G401 (cell line): ENCODE measurements at regions not wholly inside any gene's neighbourhood (a gene's known extent, or its start where the extent isn't known, plus 50 kb on each side); places are given as distances from the start of the nearest gene placed in this dataset.
"Not testable (repeated sequence)": the region's sequence is repeated elsewhere in the genome, so short reads cannot be mapped to it uniquely, and the experiment has no call there.

Experiments
- DNase-seq: peaks from one replicate; pipeline ENCODE4 v3.0.0-alpha.2; 2015; ENCODE audit warnings: low spot score
- in situ Hi-C: cut with HindIII; loops from 2 replicates; pipeline ENCODE4 v1.10.0; 2016; ENCODE audit warnings: low sequenced_read_pairs, mixed read lengths

GRCh38 chr7:9029681-9030530, 596.5 kb downstream of the NXPH1 start:
- in situ Hi-C loops, result no loop called here
- no peak for DNase-seq

DNA sequence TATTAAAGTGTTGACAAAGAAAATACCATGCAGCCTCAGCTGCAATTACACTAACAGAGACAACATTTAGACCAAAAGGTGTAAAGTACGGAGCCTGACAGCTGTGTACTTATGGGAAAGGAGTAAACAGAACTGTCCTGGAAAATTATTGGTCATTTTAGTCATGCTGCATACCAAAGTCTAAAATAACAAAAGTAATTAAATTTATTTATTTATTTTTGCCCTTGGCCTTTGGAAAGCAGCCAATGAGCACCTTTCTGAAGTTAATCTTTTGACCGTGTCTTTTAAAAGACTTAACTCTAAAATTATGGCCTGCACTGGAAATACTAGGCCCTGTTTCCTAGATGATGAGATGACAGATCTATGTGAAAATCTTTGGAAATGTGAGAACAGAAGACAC, 597.6 kb downstream of the NXPH1 start:
- DNase-seq, result no peak
- in situ Hi-C loops, result no loop called here

GRCh38 chr7:9031386-9031785, 598.0 kb downstream of the NXPH1 start:
- DNase-seq, result no peak
- in situ Hi-C loops, result no loop called here

- no peak for DNase-seq
- in situ Hi-C loops, result no loop called here
Observed at GRCh38 chr7:9036080-9036479, 602.7 kb downstream of the NXPH1 start.

GRCh38 chr7:9071160-9071762, 637.9 kb downstream of the NXPH1 start:
- in situ Hi-C loops, result no loop called here
- no peak for DNase-seq

DNA sequence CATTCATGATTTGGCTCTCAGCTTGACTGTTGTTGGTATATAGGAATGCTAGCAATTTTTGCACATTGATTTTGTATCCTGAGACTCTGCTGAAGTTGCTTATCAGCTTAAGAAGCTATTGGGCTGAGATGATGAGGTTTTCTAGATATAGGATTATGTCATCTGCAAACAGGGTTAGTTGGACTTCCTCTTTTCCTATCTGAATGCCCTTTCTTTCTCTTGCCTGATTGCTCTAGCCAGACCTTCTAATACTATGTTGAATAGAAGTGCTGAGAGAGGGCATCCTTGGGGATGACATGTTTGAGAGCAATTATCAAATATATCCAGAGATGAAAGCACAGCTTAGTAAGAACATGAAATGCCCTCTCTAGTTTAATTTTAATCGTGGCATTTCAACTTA, 642.4 kb downstream of the NXPH1 start:
- DNase-seq, in situ Hi-C loops: not testable (repeated sequence)

- in situ Hi-C loops, result no loop called here
- DNase-seq, result no peak
Observed at GRCh38 chr7:9082203-9082602, 648.8 kb downstream of the NXPH1 start.

GRCh38 chr7:9083837-9084236, 650.4 kb downstream of the NXPH1 start:
- DNase-seq, result no peak
- in situ Hi-C loops, result no loop called here

DNA sequence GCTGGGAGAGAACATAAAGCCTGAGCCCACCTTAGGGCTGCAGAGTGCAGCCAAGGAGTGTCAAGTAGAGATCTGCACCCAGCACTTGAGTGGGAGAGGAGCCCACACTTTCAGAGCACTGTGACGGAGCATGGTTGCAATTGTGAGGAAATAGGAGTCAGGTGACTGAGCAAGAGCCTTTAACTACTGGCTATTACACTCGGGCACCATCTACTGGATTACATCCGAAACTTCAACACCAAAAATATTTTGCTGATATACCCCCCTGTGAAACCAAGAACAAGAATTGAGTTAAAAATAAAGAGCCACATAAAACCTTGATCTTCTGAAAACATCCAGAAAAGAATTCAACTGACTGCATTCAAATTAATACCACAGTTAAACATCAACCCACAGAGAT, 657.9 kb downstream of the NXPH1 start:
- in situ Hi-C loops, result no loop called here

GRCh38 chr7:9097565-9098060, 664.2 kb downstream of the NXPH1 start:
- no peak for DNase-seq
- in situ Hi-C loops, result no loop called here

More for the DNA sequence above, 657.9 kb downstream of the NXPH1 start:
- no peak for DNase-seq

DNA sequence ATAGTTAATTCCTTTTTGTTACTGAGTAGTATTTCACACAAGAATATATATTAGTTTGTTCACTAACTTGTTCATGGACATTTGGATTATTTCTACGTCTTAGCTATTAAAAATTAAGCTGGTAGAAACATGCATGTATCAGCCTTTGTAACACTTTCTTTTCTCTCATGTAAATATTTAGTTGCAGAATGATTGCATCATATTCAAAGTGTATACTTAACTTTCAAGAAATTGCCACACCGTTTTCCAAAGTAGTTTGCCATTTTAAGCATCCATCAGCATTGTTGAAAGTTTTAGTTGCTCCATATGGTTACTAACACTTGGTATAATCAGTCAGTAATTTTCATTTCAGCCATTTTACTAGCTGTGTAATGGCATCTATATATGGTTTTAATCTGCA, 666.9 kb downstream of the NXPH1 start:
- DNase-seq, result no peak
- in situ Hi-C loops, result no loop called here

DNA sequence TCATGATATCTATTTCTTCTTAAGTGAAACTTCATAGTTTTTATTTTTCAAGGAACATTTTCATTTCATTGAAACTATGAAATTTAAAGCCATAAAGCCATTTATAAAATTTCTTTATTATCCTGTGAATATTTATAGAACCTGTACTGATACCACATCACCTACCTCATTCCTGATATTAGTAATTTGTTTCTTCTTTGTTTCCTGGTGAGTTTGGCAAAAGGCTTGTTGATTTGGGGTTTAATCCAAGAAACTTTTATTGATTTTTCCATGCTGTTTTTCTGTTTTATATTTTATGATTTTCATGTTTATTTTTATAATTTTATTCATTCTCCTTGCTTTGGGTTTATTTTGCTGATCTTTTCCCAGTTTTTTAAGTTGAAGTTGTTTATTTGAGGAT, 669.4 kb downstream of the NXPH1 start:
- DNase-seq, result no peak
- in situ Hi-C loops, result no loop called here

- no peak for DNase-seq
- in situ Hi-C loops, result no loop called here
Observed at GRCh38 chr7:9106747-9107146, 673.3 kb downstream of the NXPH1 start.

GRCh38 chr7:9120331-9120730, 686.9 kb downstream of the NXPH1 start:
- no peak for DNase-seq
- in situ Hi-C loops, result no loop called here

DNA sequence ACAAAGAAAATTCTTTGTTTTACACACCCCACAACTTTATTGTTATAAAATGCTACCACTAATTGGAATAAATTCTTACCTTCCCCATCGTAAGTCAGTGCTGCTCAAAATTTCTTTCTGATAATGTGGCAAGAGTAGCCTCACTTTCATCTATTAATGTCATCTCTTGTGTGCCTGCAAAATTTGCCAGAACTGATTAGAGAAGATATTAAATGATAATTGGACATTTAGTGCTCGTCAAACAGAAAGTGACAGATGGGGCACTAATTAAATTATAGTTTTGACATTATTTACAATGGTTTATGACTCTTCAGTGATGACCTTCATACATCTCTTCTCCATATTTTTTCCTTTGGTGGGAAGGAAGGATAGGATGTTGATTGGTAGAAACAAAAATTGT, 690.9 kb downstream of the NXPH1 start:
- DNase-seq, result no peak
- in situ Hi-C loops, result no loop called here

GRCh38 chr7:9125246-9125645, 691.8 kb downstream of the NXPH1 start:
- in situ Hi-C loops, result no loop called here
- no peak for DNase-seq

DNA sequence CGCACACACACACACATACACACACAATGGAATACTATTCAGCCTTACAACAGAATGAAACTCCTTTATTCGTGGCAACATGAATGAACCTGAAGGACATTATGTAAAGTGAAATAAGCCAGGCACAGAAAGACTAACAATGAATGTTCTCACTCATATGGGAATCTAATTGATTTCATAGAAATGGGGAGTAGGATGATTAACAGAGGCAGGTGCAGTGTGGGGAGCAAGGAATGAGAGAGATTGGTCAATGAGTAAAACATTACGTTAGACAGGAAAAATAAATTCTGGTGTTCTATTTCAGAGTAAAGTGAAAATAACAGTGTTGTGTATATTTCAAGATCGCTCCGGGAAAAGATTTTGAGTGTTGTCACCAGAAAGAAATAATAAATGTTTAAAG, 694.5 kb downstream of the NXPH1 start:
- in situ Hi-C loops, result no loop called here
- no peak for DNase-seq

GRCh38 chr7:9148687-9149086, 715.3 kb downstream of the NXPH1 start:
- no peak for DNase-seq
- in situ Hi-C loops, result no loop called here

DNA sequence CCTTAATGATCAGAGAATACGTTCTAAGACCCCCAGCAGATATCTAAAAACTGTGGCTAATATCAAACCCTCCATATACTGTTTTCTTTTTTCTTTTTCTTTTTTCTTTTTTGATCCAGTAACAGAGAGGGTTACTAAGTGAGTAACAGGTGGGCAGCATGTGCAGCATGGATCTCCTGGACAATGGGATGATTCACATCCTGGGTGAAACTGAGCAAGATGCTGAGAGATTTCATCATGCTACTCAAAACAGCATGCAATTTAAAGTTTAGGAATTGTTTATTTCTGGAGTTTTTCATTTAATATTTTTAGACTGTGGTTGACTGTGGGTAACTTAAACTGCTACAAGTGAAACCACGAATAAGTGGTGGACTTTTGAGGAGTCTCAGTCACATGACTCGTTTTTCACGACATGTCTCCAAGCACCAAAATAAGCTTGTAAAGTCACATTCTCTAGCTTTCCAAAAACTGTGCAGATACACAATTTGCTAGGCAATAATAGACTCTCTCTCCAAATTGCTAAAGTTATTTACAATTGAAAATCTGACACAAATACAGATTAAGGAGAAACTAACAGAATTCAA, 716.2 kb downstream of the NXPH1 start:
- in situ Hi-C loops, result no loop called here
- DNase-seq, result no peak

DNA sequence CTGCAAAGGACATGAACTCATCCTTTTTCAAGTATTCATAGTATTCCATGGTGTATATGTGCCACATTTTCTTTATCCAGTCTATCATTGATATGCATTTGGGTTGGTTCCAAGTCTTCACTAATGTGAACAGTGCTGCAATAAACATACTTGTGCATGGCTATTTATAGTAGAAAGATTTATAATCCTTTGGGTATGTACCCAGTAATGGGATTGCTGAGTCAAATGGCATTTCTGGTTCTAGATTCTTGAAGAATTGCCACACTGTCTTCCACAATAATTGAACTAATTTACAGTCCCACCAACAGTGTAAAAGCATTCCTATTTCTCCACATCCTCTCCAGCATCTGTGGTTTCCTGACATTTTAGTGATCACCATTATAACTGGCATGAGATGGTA, 730.3 kb downstream of the NXPH1 start:
- in situ Hi-C loops, DNase-seq: not testable (repeated sequence)
